ENCODE measurements at regions not wholly inside any gene's neighbourhood (a gene's known extent, or its start where the extent isn't known, plus 50 kb on each side); places are given as distances from the start of the nearest gene placed in this dataset.

- no peaks in the 10 kb centered on the region for H3K9me3 ChIP-seq
- no peak for DNase-seq
- H3K4me3 ChIP-seq (ENCODE audit: low read depth, low read length), result no peak overlapping the region
- H3K4me1 ChIP-seq, result no peaks in the 10 kb centered on the region
- H3K36me3 ChIP-seq, result no peaks in the 10 kb centered on the region
- TF ChIP-seq, protein P1, sequence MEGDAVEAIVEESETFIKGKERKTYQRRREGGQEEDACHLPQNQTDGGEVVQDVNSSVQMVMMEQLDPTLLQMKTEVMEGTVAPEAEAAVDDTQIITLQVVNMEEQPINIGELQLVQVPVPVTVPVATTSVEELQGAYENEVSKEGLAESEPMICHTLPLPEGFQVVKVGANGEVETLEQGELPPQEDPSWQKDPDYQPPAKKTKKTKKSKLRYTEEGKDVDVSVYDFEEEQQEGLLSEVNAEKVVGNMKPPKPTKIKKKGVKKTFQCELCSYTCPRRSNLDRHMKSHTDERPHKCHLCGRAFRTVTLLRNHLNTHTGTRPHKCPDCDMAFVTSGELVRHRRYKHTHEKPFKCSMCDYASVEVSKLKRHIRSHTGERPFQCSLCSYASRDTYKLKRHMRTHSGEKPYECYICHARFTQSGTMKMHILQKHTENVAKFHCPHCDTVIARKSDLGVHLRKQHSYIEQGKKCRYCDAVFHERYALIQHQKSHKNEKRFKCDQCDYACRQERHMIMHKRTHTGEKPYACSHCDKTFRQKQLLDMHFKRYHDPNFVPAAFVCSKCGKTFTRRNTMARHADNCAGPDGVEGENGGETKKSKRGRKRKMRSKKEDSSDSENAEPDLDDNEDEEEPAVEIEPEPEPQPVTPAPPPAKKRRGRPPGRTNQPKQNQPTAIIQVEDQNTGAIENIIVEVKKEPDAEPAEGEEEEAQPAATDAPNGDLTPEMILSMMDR (IDR thresholded peaks at IDR 0.05; ENCODE audit: low read depth, low read length), result no peak
- H3K27me3 ChIP-seq, result peaks cover 23% of the 10 kb centered on the region
Measured at GRCh38 chr22:22346401-22347107, 102.0 kb downstream of the VPREB1 start.

DNA sequence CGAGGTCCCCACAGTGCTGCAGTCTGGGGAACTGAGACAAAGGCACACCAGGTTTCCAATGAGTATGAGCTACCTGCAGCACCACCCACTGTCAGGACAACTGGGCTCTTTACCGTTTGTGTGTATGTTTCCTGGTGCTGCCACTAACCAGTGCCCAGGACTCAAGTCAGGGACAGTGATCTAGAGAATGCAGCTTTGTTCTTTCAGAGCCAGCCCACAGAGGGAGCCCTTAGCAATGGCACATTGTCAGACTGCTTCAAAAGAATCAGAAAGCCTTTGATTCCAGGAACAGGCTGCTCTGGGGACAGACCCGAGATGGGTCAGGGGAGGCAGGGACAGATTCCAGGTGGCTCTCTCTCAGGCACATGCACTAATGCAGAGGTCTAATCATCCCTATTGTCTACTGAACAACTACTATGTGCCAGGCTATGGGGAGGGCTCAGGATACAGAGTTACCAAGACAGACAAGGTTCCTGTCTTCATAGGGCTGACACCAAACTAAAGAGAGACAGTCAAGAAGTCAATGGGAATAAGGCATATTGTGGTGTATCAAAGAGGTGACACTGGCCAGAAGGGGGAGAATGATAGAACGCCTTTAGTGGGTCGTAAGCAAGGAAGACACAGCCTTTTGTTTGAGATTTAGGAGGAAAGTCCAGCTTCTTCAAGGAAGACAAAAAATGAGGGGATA lies 103.7 kb downstream of the VPREB1 start:
- TF ChIP-seq, protein P1 (IDR thresholded peaks at IDR 0.05; ENCODE audit: low read depth, low read length), result peak; percentile 34
- H3K36me3 ChIP-seq, result no peaks in the 10 kb centered on the region
- H3K4me3 ChIP-seq (ENCODE audit: low read depth, low read length), result no peak overlapping the region
- no peaks in the 10 kb centered on the region for H3K4me1 ChIP-seq
- H3K27me3 ChIP-seq, result peaks cover 27% of the 10 kb centered on the region
- no peak for DNase-seq
- H3K9me3 ChIP-seq, result no peaks in the 10 kb centered on the region

GRCh38 chr22:22348815-22349454 lies 104.3 kb downstream of the VPREB1 start:
- TF ChIP-seq, protein P1 (IDR thresholded peaks at IDR 0.05; ENCODE audit: low read depth, low read length), result no peak
- H3K27me3 ChIP-seq, result peaks cover 27% of the 10 kb centered on the region
- H3K36me3 ChIP-seq, result no peaks in the 10 kb centered on the region
- no peaks in the 10 kb centered on the region for H3K4me1 ChIP-seq
- H3K4me3 ChIP-seq (ENCODE audit: low read depth, low read length), result no peak overlapping the region
- DNase-seq, result no peak
- no peaks in the 10 kb centered on the region for H3K9me3 ChIP-seq

- Histone ChIP-seq H3K27me3 (peaks cover 27% of the 10 kb centered on the region), H3K36me3 (no peaks in the 10 kb centered on the region), H3K9me3 (no peaks in the 10 kb centered on the region), H3K4me1 (no peaks in the 10 kb centered on the region), H3K4me3 (ENCODE audit: low read depth, low read length) (no peak overlapping the region)
- no peak for DNase-seq
- TF ChIP-seq, protein P1 (IDR thresholded peaks at IDR 0.05; ENCODE audit: low read depth, low read length), result no peak
Measured at GRCh38 chr22:22349455-22349836, 104.9 kb downstream of the VPREB1 start.

DNA sequence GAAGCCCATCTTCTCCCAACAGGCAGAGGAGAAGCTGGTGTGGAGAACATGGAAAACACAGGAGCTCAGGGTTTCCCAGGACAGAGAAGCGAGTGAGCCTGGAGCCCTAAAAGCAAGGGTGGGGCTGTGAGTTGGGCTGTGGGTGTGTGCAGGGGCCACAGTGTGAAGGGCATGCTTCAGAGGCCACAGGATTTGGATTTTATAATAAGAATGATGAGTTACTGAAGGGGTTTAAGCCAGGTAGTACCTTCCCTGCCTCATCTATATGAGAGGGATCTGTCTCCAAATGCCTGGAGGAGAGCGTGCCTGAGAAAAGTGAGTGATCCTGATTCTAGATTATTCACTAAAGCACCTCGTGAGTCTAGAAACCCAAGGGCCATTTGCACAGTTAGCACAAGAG lies 106.8 kb downstream of the VPREB1 start:
- TF ChIP-seq, protein P1 (IDR thresholded peaks at IDR 0.05; ENCODE audit: low read depth, low read length), result no peak
- no peak overlapping the region for H3K4me3 ChIP-seq (ENCODE audit: low read depth, low read length)
- no peaks in the 10 kb centered on the region for H3K4me1 ChIP-seq
- peaks cover 34% of the 10 kb centered on the region for H3K27me3 ChIP-seq
- H3K36me3 ChIP-seq, result no peaks in the 10 kb centered on the region
- no peak for DNase-seq
- no peaks in the 10 kb centered on the region for H3K9me3 ChIP-seq
